CD14-positive monocyte (primary cell): ENCODE measurements at regions not wholly inside any gene's neighbourhood (a gene's known extent, or its start where the extent isn't known, plus 50 kb on each side); places are given as distances from the start of the nearest gene placed in this dataset.

Experiments
- DNase-seq, 3 donors: peaks; one replicate each; pipeline ENCODE4 v3.0.0-alpha.2; 2011 to 2022
- H2AFZ ChIP-seq: 2 replicates; pipeline ENCODE4 v1.6.0; 2012; ENCODE audit warnings: mild to moderate bottlenecking, low read depth, low read length, inconsistent platforms; ENCODE audit not compliant: insufficient read depth, poor library complexity, severe bottlenecking
- H3K27ac ChIP-seq, 2 donors: 1 replicate in 1 of 2; 2 replicates in 1 of 2; pipeline ENCODE4 v1.5.1; 2012 to 2013; ENCODE audit warnings: low read length in 2 of 2, control low read depth in 1 of 2, inconsistent platforms in 1 of 2, low read depth in 1 of 2, mild to moderate bottlenecking in 1 of 2
- H3K27me3 ChIP-seq, 2 donors: one replicate each; pipeline versions ENCODE4 v1.6.0 to v1.6.1; 2011 to 2013; ENCODE audit warnings: low read length in 2 of 2; ENCODE audit not compliant: control insufficient read depth in 2 of 2, insufficient read depth in 2 of 2
- H3K36me3 ChIP-seq, 2 donors: replicated peaks in 1 of 2; 1 replicate in 1 of 2; 2 replicates in 1 of 2; pipeline versions ENCODE4 v1.5.1 to v1.6.1; 2012 to 2013; ENCODE audit warnings: low read length in 2 of 2, control low read depth in 1 of 2, inconsistent platforms in 1 of 2, mild to moderate bottlenecking in 1 of 2; ENCODE audit not compliant: insufficient read depth in 2 of 2, control insufficient read depth in 1 of 2
- H3K4me1 ChIP-seq, 2 donors: 1 replicate in 1 of 2; 2 replicates in 1 of 2; pipeline versions ENCODE4 v1.5.1 to v1.6.1; 2012 to 2013; ENCODE audit warnings: low read length in 2 of 2, control low read depth in 1 of 2, inconsistent platforms in 1 of 2, mild to moderate bottlenecking in 1 of 2, moderate library complexity in 1 of 2; ENCODE audit not compliant: insufficient read depth in 2 of 2, control insufficient read depth in 1 of 2
- H3K4me2 ChIP-seq: replicated peaks from 2 replicates; pipeline ENCODE3; 2012; ENCODE audit warnings: low read length, moderate library complexity, mild to moderate bottlenecking; ENCODE audit not compliant: poor library complexity, severe bottlenecking; ENCODE audit errors: extremely low read depth
- H3K4me3 ChIP-seq, 3 experiments: fragments of 200-600 bp in 1 of 3; sonication (generic) in 1 of 3; replicated peaks in 1 of 3; 1 replicate in 2 of 3; 2 replicates in 1 of 3; pipeline ENCODE4 v1.5.1; 2011 to 2013; ENCODE audit warnings: low read length in 3 of 3, mild to moderate bottlenecking in 3 of 3, control low read depth in 2 of 3, low read depth in 2 of 3, inconsistent platforms in 1 of 3, moderate library complexity in 1 of 3
- H3K79me2 ChIP-seq: 2 replicates; pipeline ENCODE4 v1.6.0; 2012; ENCODE audit warnings: mild to moderate bottlenecking, control low read depth, inconsistent platforms, low read length, moderate library complexity; ENCODE audit not compliant: insufficient read depth
- H3K9ac ChIP-seq: 2 replicates; pipeline ENCODE4 v1.6.0; 2017; ENCODE audit warnings: low read length, mild to moderate bottlenecking; ENCODE audit not compliant: insufficient read depth, poor library complexity, severe bottlenecking
- H3K9me3 ChIP-seq, 2 donors: replicated peaks in 1 of 2; 1 replicate in 1 of 2; 2 replicates in 1 of 2; pipeline versions ENCODE4 v1.5.1 to v1.6.1; 2012 to 2013; ENCODE audit warnings: low read length in 2 of 2, control low read depth in 1 of 2; ENCODE audit not compliant: control insufficient read depth in 1 of 2, insufficient read depth in 1 of 2
- H4K20me1 ChIP-seq: 2 replicates; pipeline ENCODE4 v1.6.0; 2012; ENCODE audit warnings: mild to moderate bottlenecking, low read length, control low read depth, moderate library complexity; ENCODE audit not compliant: insufficient read depth
- H3K27ac Mint-ChIP-seq, 7 donors: one replicate each; pipeline ENCODE4 v1.8.0; 2020; ENCODE audit warnings: mild to moderate bottlenecking in 7 of 7, mixed read lengths in 7 of 7, moderate library complexity in 6 of 7, inconsistent platforms in 2 of 7
- H3K27me3 Mint-ChIP-seq, 3 donors: one replicate each; pipeline ENCODE4 v1.8.0; 2021 to 2022; ENCODE audit warnings: low read depth in 3 of 3, mild to moderate bottlenecking in 3 of 3, mixed read lengths in 3 of 3, moderate library complexity in 3 of 3, inconsistent platforms in 1 of 3
- H3K36me3 Mint-ChIP-seq, 2 donors: one replicate each; pipeline ENCODE4 v1.8.0; 2020; ENCODE audit warnings: mixed read lengths in 2 of 2, inconsistent platforms in 1 of 2, mild to moderate bottlenecking in 1 of 2
- H3K4me1 Mint-ChIP-seq: one replicate; pipeline ENCODE4 v1.8.0; 2020; ENCODE audit warnings: mild to moderate bottlenecking, mixed read lengths
- H3K4me3 Mint-ChIP-seq, 2 donors: one replicate each; pipeline ENCODE4 v1.8.0; 2020; ENCODE audit warnings: mild to moderate bottlenecking in 2 of 2, mixed read lengths in 2 of 2, moderate library complexity in 1 of 2
- H3K9me3 Mint-ChIP-seq, 7 donors: one replicate each; pipeline ENCODE4 v1.8.0; 2020 to 2022; ENCODE audit warnings: mixed read lengths in 7 of 7, mild to moderate bottlenecking in 6 of 7, moderate library complexity in 6 of 7, inconsistent platforms in 2 of 7
- CTCF ChIP-seq: fragments of 200-600 bp; IDR thresholded peaks from one replicate; pipeline ENCODE4 v1.8.0; 2022; ENCODE audit warnings: antibody characterized with exemption, mild to moderate bottlenecking
- WGBS: methylation state at CpG from one replicate; pipeline ENCODE4 v1.1.5; 2013; ENCODE audit warnings: missing lambda C conversion rate; ENCODE audit not compliant: insufficient coverage; 5-methylcytosine and 5-hydroxymethylcytosine counted together
- intact Hi-C, 2 donors: fragments of 100-400 bp; cut with micrococcal nuclease; formaldehyde crosslinking; loops; one replicate each; pipeline versions ENCODE4 v1.15.0 to v1.15.1; 2023

DNA sequence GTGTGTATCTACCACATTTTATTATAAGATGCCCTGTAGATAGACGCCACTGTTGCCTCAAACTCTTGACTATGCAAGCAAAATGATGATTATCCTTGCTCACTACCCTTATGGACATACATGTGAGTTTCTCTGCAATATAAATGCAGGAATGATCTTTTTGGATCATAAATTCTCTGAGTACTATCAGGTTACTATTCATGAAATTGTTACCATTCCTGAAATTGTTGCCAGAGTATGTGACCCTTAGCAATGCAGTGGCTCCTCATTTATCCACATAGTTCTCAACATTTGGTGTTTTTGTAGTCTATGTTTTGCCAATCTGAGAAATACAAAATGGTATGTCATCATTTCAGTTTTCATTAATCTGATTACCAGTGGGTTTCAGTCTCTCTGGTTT lies 166.2 kb upstream of the FAM3C start:
- no peak overlapping the region for H3K9ac ChIP-seq
- Mint-ChIP-seq H3K9me3 (peaks cover 0 to 3% (median 0%) of the 10 kb centered on the region in 7 donors), H3K27ac (no peak overlapping the region), H3K4me3 (no peak overlapping the region), H3K27me3 (peaks cover 0 to 3% (median 2%) of the 10 kb centered on the region in 3 donors), H3K4me1 (no peaks in the 10 kb centered on the region), H3K36me3 (no peaks in the 10 kb centered on the region)
- no peaks in the 10 kb centered on the region for H3K9me3 ChIP-seq
- no peak for TF ChIP-seq CTCF
- no peaks in the 10 kb centered on the region for H3K4me1 ChIP-seq
- H3K27me3 ChIP-seq = no peaks in the 10 kb centered on the region
- no peak overlapping the region for H3K4me3 ChIP-seq
- no peak overlapping the region for H3K4me2 ChIP-seq
- no peaks in the 10 kb centered on the region for H3K79me2 ChIP-seq
- intact Hi-C loops = no loop called here
- no CpG with 5 or more reads among the region's 1 CpG for WGBS
- no peaks in the 10 kb centered on the region for H4K20me1 ChIP-seq
- H2AFZ ChIP-seq = no peak overlapping the region
- no peaks in the 10 kb centered on the region for H3K36me3 ChIP-seq
- DNase-seq = no peak
- H3K27ac ChIP-seq = no peak overlapping the region

DNA sequence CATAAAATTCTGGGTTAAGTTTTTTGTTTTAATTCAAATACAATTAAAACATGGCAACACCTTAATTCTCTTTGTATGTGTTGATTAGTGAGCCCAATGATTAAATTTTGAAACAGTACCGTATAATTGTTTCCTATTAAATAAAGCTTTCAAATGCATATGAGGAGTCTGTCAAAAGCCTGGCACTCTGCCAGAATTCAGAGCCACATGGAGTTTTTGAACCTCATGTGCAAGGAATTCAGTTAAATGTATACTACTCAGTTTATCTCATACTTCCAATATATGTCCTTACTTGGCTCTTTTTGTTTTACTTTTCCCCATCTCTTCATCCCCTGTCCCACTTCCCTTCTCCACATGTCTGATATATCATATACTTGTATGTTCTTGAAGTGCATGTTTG lies 165.6 kb upstream of the FAM3C start:
- DNase-seq = no peak
- H3K9me3 ChIP-seq = no peaks in the 10 kb centered on the region
- Mint-ChIP-seq H3K4me3 (no peak overlapping the region), H3K27me3 (peaks cover 0 to 3% (median 2%) of the 10 kb centered on the region in 3 donors), H3K9me3 (peaks cover 0 to 3% (median 0%) of the 10 kb centered on the region in 7 donors), H3K27ac (no peak overlapping the region), H3K4me1 (no peaks in the 10 kb centered on the region), H3K36me3 (no peaks in the 10 kb centered on the region)
- no CpG with 5 or more reads among the region's 1 CpG for WGBS
- H4K20me1 ChIP-seq = no peaks in the 10 kb centered on the region
- no peaks in the 10 kb centered on the region for H3K79me2 ChIP-seq
- no peak overlapping the region for H2AFZ ChIP-seq
- no peak overlapping the region for H3K4me3 ChIP-seq
- no peak for TF ChIP-seq CTCF
- no peaks in the 10 kb centered on the region for H3K27me3 ChIP-seq
- no peak overlapping the region for H3K9ac ChIP-seq
- H3K27ac ChIP-seq = no peak overlapping the region
- no peaks in the 10 kb centered on the region for H3K36me3 ChIP-seq
- intact Hi-C loops = no loop called here
- H3K4me1 ChIP-seq = no peaks in the 10 kb centered on the region
- no peak overlapping the region for H3K4me2 ChIP-seq
